ENCODE measurements at regions not wholly inside any gene's neighbourhood (a gene's known extent, or its start where the extent isn't known, plus 50 kb on each side); places are given as distances from the start of the nearest gene placed in this dataset.

GRCh38 chr7:17633067-17633466, 307.2 kb downstream of the SNX13 start:
- in situ Hi-C loops (cut with MboI; ENCODE audit: low sequenced_read_pairs, unreplicated experiment), result loop anchor here (25.0 kb wide), 1 partner anchor 646 kb away; no protein-coding TSS in a partner anchor
- TF ChIP-seq, protein P1, sequence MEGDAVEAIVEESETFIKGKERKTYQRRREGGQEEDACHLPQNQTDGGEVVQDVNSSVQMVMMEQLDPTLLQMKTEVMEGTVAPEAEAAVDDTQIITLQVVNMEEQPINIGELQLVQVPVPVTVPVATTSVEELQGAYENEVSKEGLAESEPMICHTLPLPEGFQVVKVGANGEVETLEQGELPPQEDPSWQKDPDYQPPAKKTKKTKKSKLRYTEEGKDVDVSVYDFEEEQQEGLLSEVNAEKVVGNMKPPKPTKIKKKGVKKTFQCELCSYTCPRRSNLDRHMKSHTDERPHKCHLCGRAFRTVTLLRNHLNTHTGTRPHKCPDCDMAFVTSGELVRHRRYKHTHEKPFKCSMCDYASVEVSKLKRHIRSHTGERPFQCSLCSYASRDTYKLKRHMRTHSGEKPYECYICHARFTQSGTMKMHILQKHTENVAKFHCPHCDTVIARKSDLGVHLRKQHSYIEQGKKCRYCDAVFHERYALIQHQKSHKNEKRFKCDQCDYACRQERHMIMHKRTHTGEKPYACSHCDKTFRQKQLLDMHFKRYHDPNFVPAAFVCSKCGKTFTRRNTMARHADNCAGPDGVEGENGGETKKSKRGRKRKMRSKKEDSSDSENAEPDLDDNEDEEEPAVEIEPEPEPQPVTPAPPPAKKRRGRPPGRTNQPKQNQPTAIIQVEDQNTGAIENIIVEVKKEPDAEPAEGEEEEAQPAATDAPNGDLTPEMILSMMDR (IDR thresholded peaks at IDR 0.05; ENCODE audit: borderline replicate concordance, control extremely low read depth, extremely low read depth, insufficient read depth, missing control alignments), result no peak
- no peak for DNase-seq (ENCODE audit: low spot score)

GRCh38 chr7:17638727-17639126, 301.6 kb downstream of the SNX13 start:
- in situ Hi-C loops (cut with MboI; ENCODE audit: low sequenced_read_pairs, unreplicated experiment), result loop anchor here (25.0 kb wide), 1 partner anchor 651 kb away; no protein-coding TSS in a partner anchor
- no peak for DNase-seq (ENCODE audit: low spot score)
- TF ChIP-seq, protein P1 (IDR thresholded peaks at IDR 0.05; ENCODE audit: borderline replicate concordance, control extremely low read depth, extremely low read depth, insufficient read depth, missing control alignments), result no peak

DNA sequence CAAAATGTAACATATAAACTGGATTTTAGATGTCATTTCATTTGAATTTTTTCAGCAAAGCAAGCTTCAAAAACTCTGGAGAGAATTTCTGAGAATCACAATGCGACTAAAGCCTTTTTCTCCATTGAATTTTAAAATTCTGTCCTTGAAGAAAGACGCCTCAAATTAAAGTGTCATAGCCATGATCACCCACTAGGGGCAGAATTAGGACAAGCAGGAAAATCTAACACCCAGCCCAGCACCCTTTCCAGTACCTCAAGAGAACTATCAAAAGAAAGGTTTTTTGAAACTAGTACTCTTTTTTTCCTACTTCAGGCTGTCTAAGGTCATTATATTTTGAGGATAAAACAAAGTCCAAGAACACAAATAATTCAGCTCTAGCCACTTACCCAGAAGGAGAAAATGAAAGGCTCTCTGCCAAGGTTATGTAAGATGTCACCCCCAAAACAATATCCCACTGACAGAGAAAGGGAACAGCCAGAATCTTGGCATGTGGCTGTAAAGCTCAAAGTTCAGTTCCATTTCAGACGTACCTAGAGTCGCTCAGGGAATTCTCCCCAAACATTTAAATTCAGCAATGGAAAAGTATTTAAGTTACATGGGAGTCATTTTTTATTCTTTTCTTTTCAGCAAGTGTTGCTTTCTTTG, 299.4 kb downstream of the SNX13 start:
- TF ChIP-seq, protein P1 (IDR thresholded peaks at IDR 0.05; ENCODE audit: borderline replicate concordance, control extremely low read depth, extremely low read depth, insufficient read depth, missing control alignments), result peak; percentile 47
- in situ Hi-C loops (cut with MboI; ENCODE audit: low sequenced_read_pairs, unreplicated experiment), result loop anchor here (25.0 kb wide), 1 partner anchor 654 kb away; no protein-coding TSS in a partner anchor
- peak; percentile 23 for DNase-seq (ENCODE audit: low spot score)

DNA sequence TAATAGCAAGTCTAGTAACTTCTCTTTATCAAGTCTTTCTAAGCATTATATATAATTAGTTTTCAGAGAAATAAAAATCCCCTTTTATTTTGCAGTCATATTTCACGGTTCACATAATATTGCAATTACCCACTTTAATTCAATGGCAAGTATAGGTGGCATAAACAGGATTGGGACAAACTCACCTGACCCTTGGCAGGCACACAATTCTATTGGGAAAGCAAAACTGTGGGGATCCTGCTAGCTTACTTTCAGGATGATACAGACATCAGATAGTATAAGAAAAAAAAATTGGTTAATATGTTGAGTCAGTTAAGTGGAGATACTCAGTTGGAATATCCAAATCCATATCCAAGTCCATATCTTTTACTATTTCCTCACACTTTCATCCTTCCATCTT, 294.8 kb downstream of the SNX13 start:
- TF ChIP-seq, protein P1 (IDR thresholded peaks at IDR 0.05; ENCODE audit: borderline replicate concordance, control extremely low read depth, extremely low read depth, insufficient read depth, missing control alignments), result no peak
- in situ Hi-C loops (cut with MboI; ENCODE audit: low sequenced_read_pairs, unreplicated experiment), result loop anchor here (25.0 kb wide), 1 partner anchor 658 kb away; no protein-coding TSS in a partner anchor
- no peak for DNase-seq (ENCODE audit: low spot score)

- no peak for DNase-seq (ENCODE audit: low spot score)
- TF ChIP-seq, protein P1 (IDR thresholded peaks at IDR 0.05; ENCODE audit: borderline replicate concordance, control extremely low read depth, extremely low read depth, insufficient read depth, missing control alignments), result no peak
- in situ Hi-C loops (cut with MboI; ENCODE audit: low sequenced_read_pairs, unreplicated experiment), result loop anchor here (25.0 kb wide), 1 partner anchor 659 kb away; no protein-coding TSS in a partner anchor
These were observed 293.9 kb downstream of the SNX13 start for GRCh38 chr7:17646253-17646956.

GRCh38 chr7:17651341-17651740, 289.0 kb downstream of the SNX13 start:
- in situ Hi-C loops (cut with MboI; ENCODE audit: low sequenced_read_pairs, unreplicated experiment), result loop anchor here (25.0 kb wide), 1 partner anchor 339 kb away; no protein-coding TSS in a partner anchor
- TF ChIP-seq, protein P1 (IDR thresholded peaks at IDR 0.05; ENCODE audit: borderline replicate concordance, control extremely low read depth, extremely low read depth, insufficient read depth, missing control alignments), result no peak
- DNase-seq (ENCODE audit: low spot score), result no peak

Measured in GM13976 (cell line).